K562 (cell line): ENCODE measurements at regions not wholly inside any gene's neighbourhood (a gene's known extent, or its start where the extent isn't known, plus 50 kb on each side); places are given as distances from the start of the nearest gene placed in this dataset.

ENCODE experiments used
- ATAC-seq: fragments of 200-7000 bp; cut with Tn5 transposase; 3 replicates; pipeline ENCODE4 v1.9.1; 2020; ENCODE audit warnings: moderate library complexity
- BruUV-seq: library from RNA; stranded (reverse); fragments of 400-500 nt; replicated peaks from 2 replicates; lab custom pipeline; 2021; lab: Mats Ljungman, UMichigan
- CTCF ChIA-PET: fragments of 300-600 bp; formaldehyde crosslinking; extraction: SDS; loops from one replicate; lab custom pipeline; 2021; ENCODE audit warnings: low intra/inter-chr PET ratio; lab: Yijun Ruan, JAX
- POLR2A ChIA-PET: fragments of 300-600, 350-650 bp; sonication (Branson Sonifier 250); formaldehyde crosslinking; extraction: SDS; loops from one replicate; lab custom pipeline; 2021; ENCODE audit warnings: antibody characterized with exemption, inconsistent platforms; lab: Yijun Ruan, JAX
- DNase-seq, 4 experiments: peaks; one replicate each; pipeline versions ENCODE4 v3.0.0 to v3.0.0-alpha.2; 2011 to 2018; ENCODE audit warnings: low spot score in 3 of 4, mixed read lengths in 3 of 4; ENCODE audit errors: extremely low read depth in 1 of 4
- FAIRE-seq: peaks from 2 replicates; lab custom pipeline; 2011; peaks lifted over from hg19 to GRCh38; lab: Jason Lieb, UNC
- H2AFZ ChIP-seq: 2 replicates; pipeline ENCODE4 v1.6.0; 2011; ENCODE audit warnings: low read depth, low read length, control low read depth, inconsistent platforms
- H3K27ac ChIP-seq: fragments of 200-600 bp; 3 replicates; pipeline ENCODE4 v1.8.0; 2011; ENCODE audit warnings: low read depth, mild to moderate bottlenecking, control low read depth, inconsistent platforms, low read length, moderate library complexity, mixed read lengths; ENCODE audit errors: extremely low read depth
- H3K27me3 ChIP-seq, 2 experiments: fragments of 300-600 bp in 1 of 2; 2 replicates in 1 of 2; 3 replicates in 1 of 2; pipeline versions ENCODE4 v1.6.0 to v1.8.0; 2011; ENCODE audit warnings: inconsistent platforms in 2 of 2, low read length in 2 of 2, mild to moderate bottlenecking in 1 of 2, mixed read lengths in 1 of 2, moderate library complexity in 1 of 2; ENCODE audit not compliant: control insufficient read depth in 2 of 2, insufficient read depth in 2 of 2
- H3K36me3 ChIP-seq: fragments of 300-600 bp; 3 replicates; pipeline ENCODE4 v1.8.0; 2011; ENCODE audit warnings: mild to moderate bottlenecking, low read length, inconsistent platforms; ENCODE audit not compliant: control insufficient read depth, insufficient read depth
- H3K4me1 ChIP-seq, 2 experiments: fragments of 200-600 bp in 1 of 2; replicated peaks in 1 of 2; 2 replicates in 1 of 2; 3 replicates in 1 of 2; pipeline versions ENCODE4 v1.5.1 to v1.8.0; 2011; ENCODE audit warnings: inconsistent platforms in 2 of 2, low read length in 2 of 2, mild to moderate bottlenecking in 1 of 2, mixed read lengths in 1 of 2, moderate library complexity in 1 of 2; ENCODE audit not compliant: control insufficient read depth in 2 of 2, insufficient read depth in 2 of 2
- H3K4me2 ChIP-seq: 2 replicates; pipeline ENCODE4 v1.6.1; 2011; ENCODE audit warnings: low read length, control low read depth, inconsistent platforms, mixed read lengths; ENCODE audit not compliant: insufficient read depth
- H3K4me3 ChIP-seq: fragments of 200-600 bp; sonication (generic), shearing (Covaris generic); 2 replicates; pipeline ENCODE4 v1.5.1; 2016; ENCODE audit warnings: control low read depth, inconsistent platforms
- H3K79me2 ChIP-seq: fragments of 200-600 bp; 3 replicates; pipeline ENCODE4 v1.8.0; 2011; ENCODE audit warnings: low read length, inconsistent platforms; ENCODE audit not compliant: control insufficient read depth, insufficient read depth
- H3K9ac ChIP-seq, 2 experiments: 2 replicates each; pipeline versions ENCODE4 v1.6.0 to v1.6.1; 2011; ENCODE audit warnings: low read depth in 2 of 2, low read length in 2 of 2, control low read depth in 1 of 2, inconsistent platforms in 1 of 2, mild to moderate bottlenecking in 1 of 2, mixed read lengths in 1 of 2; ENCODE audit not compliant: insufficient read depth in 1 of 2
- H3K9me1 ChIP-seq: one replicate; pipeline ENCODE4 v1.6.0; 2011; ENCODE audit warnings: inconsistent platforms, mild to moderate bottlenecking, low read length, moderate library complexity; ENCODE audit not compliant: control insufficient read depth, insufficient read depth
- H3K9me3 ChIP-seq: replicated peaks from 2 replicates; pipeline ENCODE4 v1.5.1; 2011; ENCODE audit warnings: low read depth, low read length, inconsistent platforms; ENCODE audit not compliant: control insufficient read depth, insufficient read depth
- H4K20me1 ChIP-seq: replicated peaks from 2 replicates; pipeline ENCODE4 v1.6.1; 2011; ENCODE audit warnings: low read length, inconsistent platforms, mixed read lengths; ENCODE audit not compliant: control insufficient read depth, insufficient read depth
- FUS ChIP-seq: fragments of 200-400 bp; formaldehyde crosslinking; optimal IDR thresholded peaks from 2 replicates; pipeline ENCODE3; 2017; ENCODE audit warnings: low read depth, low read length
- HDAC3 ChIP-seq: fragments of 450-650 bp; IDR thresholded peaks from 2 replicates; pipeline ENCODE4 v1.6.1; 2018; ENCODE audit warnings: borderline replicate concordance, mild to moderate bottlenecking, moderate library complexity; ENCODE audit not compliant: partially characterized antibody
- NRF1 ChIP-seq, 2 experiments: fragments of 450-650 bp; IDR thresholded peaks in 1 of 2; conservative IDR thresholded peaks in 1 of 2; 2 replicates each; pipeline ENCODE4 v1.6.1; 2014; ENCODE audit warnings: mild to moderate bottlenecking in 2 of 2
- PCBP2 ChIP-seq: fragments of 200-400 bp; formaldehyde crosslinking; IDR thresholded peaks from 2 replicates; pipeline ENCODE4 v1.6.1; 2018; ENCODE audit warnings: low read length, low read depth, mild to moderate bottlenecking, moderate library complexity; ENCODE audit not compliant: poor library complexity, severe bottlenecking
- PHB ChIP-seq: fragments of 250-450 bp; sonication (Bioruptor Pico); IDR thresholded peaks from 2 replicates; pipeline ENCODE4 v1.5.0; 2021
- POLR3A ChIP-seq: IDR thresholded peaks from 2 replicates; pipeline ENCODE4 v1.6.1; 2011; ENCODE audit warnings: borderline replicate concordance, mild to moderate bottlenecking, moderate library complexity; ENCODE audit not compliant: insufficient read length, insufficient read depth; ENCODE audit errors: extremely low read depth
- PRPF4 ChIP-seq: fragments of 200-400 bp; formaldehyde crosslinking; IDR thresholded peaks from one replicate; pipeline ENCODE4 v1.6.1; 2017; ENCODE audit warnings: low read length, low read depth, mild to moderate bottlenecking; ENCODE audit not compliant: insufficient read depth, poor library complexity, severe bottlenecking
- SNRNP70 ChIP-seq: fragments of 200-400 bp; formaldehyde crosslinking; optimal IDR thresholded peaks from 2 replicates; pipeline ENCODE3; 2017; ENCODE audit warnings: low read depth, low read length
- SOX6 ChIP-seq: fragments of 450-650 bp; IDR thresholded peaks from 2 replicates; pipeline ENCODE4 v1.6.1; 2014; ENCODE audit warnings: mild to moderate bottlenecking
- ZNF12 ChIP-seq: sonication (generic); formaldehyde crosslinking; IDR thresholded peaks from 2 replicates; pipeline ENCODE4 v1.4.0; 2020; ENCODE audit warnings: mild to moderate bottlenecking, missing genetic modification reagents
- ZNF75A ChIP-seq: fragments of 450-650 bp; formaldehyde crosslinking; IDR thresholded peaks from 2 replicates; pipeline ENCODE4 v1.4.0; 2020; ENCODE audit warnings: mild to moderate bottlenecking
- in situ Hi-C: fragments of 300-500 bp; cut with MboI; formaldehyde crosslinking; loops from 4 replicates; pipeline ENCODE4 v1.15.0; 2018; ENCODE audit warnings: inconsistent platforms, mixed read lengths
- intact Hi-C: fragments of 100-400 bp; cut with micrococcal nuclease; formaldehyde crosslinking; loops from 2 replicates; pipeline ENCODE4 v1.14.2; 2022
- TF ChIP-seq, protein P1 (sequence below): fragments of 450-650 bp; formaldehyde crosslinking; IDR thresholded peaks from 2 replicates; pipeline ENCODE4 v1.4.0; 2022; ENCODE audit warnings: missing genetic modification characterization
- TF ChIP-seq, protein P2 (sequence below): sonication (generic); formaldehyde crosslinking; IDR thresholded peaks from 2 replicates; pipeline ENCODE4 v1.8.0; 2022; ENCODE audit warnings: mild to moderate bottlenecking, low read depth, missing genetic modification reagents
- TF ChIP-seq, protein P3 (sequence below): fragments of 250-450 bp; sonication (Bioruptor Pico); IDR thresholded peaks from 2 replicates; pipeline ENCODE4 v1.4.0; 2020

DNA sequence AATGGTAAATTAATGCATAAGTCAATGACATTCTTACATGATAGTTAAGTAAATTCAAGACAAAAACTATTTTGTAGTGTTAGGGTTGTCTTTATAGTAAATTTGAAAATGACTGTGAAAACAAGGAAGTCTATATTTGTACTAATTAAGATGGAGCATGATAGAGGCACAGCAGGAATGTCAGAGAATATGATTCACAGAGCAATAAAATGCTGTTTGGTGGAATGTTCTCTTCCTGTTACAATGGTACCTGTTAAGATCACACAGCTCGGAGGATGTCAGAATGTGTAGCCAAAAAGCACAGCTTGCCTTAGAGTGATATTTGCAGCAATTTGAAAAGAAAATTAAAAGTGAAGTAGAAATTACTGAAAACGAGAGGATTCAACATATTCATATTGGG lies 2339.7 kb upstream of the RAG2 start (continued):
- TF ChIP-seq, protein P1, sequence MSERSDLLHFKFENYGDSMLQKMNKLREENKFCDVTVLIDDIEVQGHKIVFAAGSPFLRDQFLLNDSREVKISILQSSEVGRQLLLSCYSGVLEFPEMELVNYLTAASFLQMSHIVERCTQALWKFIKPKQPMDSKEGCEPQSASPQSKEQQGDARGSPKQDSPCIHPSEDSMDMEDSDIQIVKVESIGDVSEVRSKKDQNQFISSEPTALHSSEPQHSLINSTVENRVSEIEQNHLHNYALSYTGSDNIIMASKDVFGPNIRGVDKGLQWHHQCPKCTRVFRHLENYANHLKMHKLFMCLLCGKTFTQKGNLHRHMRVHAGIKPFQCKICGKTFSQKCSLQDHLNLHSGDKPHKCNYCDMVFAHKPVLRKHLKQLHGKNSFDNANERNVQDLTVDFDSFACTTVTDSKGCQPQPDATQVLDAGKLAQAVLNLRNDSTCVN (CRISPR knock-in tag): no peak

DNA sequence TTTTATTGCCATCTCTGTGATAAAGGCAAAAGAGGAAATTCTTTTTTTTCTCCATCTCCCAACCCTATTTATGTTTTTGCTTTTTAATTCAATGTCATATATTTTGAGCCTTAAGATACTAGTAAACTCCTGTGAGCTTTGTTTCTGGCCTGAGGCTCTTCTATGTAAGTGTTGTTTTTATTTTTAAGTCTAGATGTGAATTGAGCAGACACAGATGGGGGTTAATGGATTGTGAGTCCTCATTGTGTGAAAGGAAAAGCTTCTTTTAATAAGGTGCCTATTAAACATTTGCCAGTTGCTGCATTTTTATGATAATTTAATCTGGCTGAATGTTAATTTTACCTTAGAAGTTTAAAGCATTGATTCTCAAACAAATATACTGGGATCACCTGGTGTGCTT lies 2337.9 kb upstream of the RAG2 start:
- intact Hi-C loops (no loop called here), in situ Hi-C loops (no loop called here)
- no peak for FAIRE-seq
- Histone ChIP-seq H3K4me3 (no peak overlapping the region), H3K9ac (no peak overlapping the region), H3K9me1 (no peaks in the 10 kb centered on the region), H3K4me1 (no peaks in the 10 kb centered on the region), H4K20me1 (no peaks in the 10 kb centered on the region), H3K27me3 (no peaks in the 10 kb centered on the region), H3K27ac (no peak overlapping the region), H2AFZ (no peak overlapping the region), H3K9me3 (no peaks in the 10 kb centered on the region), H3K36me3 (no peaks in the 10 kb centered on the region), H3K79me2 (no peaks in the 10 kb centered on the region), H3K4me2 (no peak overlapping the region)
- ATAC-seq: no peak
- no TSS peak for BruUV-seq
- ChIA-PET CTCF (no interaction called here), POLR2A (interaction anchor here (0.6 kb wide), 1 partner anchor 12 kb away, joined by 3 read pairs; no protein-coding TSS in a partner anchor)
- no peak for DNase-seq
- TF ChIP-seq, protein P2, sequence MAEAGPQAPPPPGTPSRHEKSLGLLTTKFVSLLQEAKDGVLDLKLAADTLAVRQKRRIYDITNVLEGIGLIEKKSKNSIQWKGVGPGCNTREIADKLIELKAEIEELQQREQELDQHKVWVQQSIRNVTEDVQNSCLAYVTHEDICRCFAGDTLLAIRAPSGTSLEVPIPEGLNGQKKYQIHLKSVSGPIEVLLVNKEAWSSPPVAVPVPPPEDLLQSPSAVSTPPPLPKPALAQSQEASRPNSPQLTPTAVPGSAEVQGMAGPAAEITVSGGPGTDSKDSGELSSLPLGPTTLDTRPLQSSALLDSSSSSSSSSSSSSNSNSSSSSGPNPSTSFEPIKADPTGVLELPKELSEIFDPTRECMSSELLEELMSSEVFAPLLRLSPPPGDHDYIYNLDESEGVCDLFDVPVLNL (CRISPR knock-in tag): no peak
- no peak for TF ChIP-seq PRPF4
- TF ChIP-seq PHB: no peak
- TF ChIP-seq FUS: no peak
- no peak for TF ChIP-seq ZNF12 (CRISPR knock-in tag)
- TF ChIP-seq SOX6: no peak
- no peak for TF ChIP-seq POLR3A
- TF ChIP-seq SNRNP70: no peak
- TF ChIP-seq NRF1 (conservative IDR thresholded peaks at IDR 0.05 in 1 of 2, IDR thresholded peaks at IDR 0.05 in 1 of 2): no peak
- no peak for TF ChIP-seq ZNF75A
- TF ChIP-seq, protein P3, sequence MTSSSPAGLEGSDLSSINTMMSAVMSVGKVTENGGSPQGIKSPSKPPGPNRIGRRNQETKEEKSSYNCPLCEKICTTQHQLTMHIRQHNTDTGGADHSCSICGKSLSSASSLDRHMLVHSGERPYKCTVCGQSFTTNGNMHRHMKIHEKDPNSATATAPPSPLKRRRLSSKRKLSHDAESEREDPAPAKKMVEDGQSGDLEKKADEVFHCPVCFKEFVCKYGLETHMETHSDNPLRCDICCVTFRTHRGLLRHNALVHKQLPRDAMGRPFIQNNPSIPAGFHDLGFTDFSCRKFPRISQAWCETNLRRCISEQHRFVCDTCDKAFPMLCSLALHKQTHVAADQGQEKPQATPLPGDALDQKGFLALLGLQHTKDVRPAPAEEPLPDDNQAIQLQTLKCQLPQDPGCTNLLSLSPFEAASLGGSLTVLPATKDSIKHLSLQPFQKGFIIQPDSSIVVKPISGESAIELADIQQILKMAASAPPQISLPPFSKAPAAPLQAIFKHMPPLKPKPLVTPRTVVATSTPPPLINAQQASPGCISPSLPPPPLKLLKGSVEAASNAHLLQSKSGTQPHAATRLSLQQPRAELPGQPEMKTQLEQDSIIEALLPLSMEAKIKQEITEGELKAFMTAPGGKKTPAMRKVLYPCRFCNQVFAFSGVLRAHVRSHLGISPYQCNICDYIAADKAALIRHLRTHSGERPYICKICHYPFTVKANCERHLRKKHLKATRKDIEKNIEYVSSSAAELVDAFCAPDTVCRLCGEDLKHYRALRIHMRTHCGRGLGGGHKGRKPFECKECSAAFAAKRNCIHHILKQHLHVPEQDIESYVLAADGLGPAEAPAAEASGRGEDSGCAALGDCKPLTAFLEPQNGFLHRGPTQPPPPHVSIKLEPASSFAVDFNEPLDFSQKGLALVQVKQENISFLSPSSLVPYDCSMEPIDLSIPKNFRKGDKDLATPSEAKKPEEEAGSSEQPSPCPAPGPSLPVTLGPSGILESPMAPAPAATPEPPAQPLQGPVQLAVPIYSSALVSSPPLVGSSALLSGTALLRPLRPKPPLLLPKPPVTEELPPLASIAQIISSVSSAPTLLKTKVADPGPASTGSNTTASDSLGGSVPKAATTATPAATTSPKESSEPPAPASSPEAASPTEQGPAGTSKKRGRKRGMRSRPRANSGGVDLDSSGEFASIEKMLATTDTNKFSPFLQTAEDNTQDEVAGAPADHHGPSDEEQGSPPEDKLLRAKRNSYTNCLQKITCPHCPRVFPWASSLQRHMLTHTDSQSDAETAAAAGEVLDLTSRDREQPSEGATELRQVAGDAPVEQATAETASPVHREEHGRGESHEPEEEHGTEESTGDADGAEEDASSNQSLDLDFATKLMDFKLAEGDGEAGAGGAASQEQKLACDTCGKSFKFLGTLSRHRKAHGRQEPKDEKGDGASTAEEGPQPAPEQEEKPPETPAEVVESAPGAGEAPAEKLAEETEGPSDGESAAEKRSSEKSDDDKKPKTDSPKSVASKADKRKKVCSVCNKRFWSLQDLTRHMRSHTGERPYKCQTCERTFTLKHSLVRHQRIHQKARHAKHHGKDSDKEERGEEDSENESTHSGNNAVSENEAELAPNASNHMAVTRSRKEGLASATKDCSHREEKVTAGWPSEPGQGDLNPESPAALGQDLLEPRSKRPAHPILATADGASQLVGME (CRISPR knock-in tag): no peak
- no peak for TF ChIP-seq PCBP2
- TF ChIP-seq HDAC3: no peak
